H9 (cell line): ENCODE measurements at regions not wholly inside any gene's neighbourhood (a gene's known extent, or its start where the extent isn't known, plus 50 kb on each side); places are given as distances from the start of the nearest gene placed in this dataset.

Experiments used
- DNase-seq: peaks from one replicate; pipeline ENCODE4 v3.0.0-alpha.2; 2017
- H2AFZ ChIP-seq: one replicate; pipeline ENCODE4 v1.6.1; 2013; ENCODE audit warnings: mild to moderate bottlenecking, low read length, control low read depth, moderate library complexity
- H2AK5ac ChIP-seq: 2 replicates; pipeline ENCODE4 v1.6.1; 2013; ENCODE audit warnings: low read length, control low read depth, mixed read lengths; ENCODE audit not compliant: insufficient read length
- H2BK120ac ChIP-seq: one replicate; pipeline ENCODE4 v1.6.1; 2013; ENCODE audit warnings: low read depth, mild to moderate bottlenecking, low read length, control low read depth, inconsistent platforms; ENCODE audit not compliant: poor library complexity, severe bottlenecking
- H2BK12ac ChIP-seq: 2 replicates; pipeline ENCODE4 v1.6.1; 2013; ENCODE audit warnings: low read length, control low read depth, mixed read lengths, low read depth; ENCODE audit not compliant: insufficient read length
- H2BK15ac ChIP-seq: 2 replicates; pipeline ENCODE4 v1.6.1; 2013; ENCODE audit warnings: low read depth, low read length, control low read depth
- H2BK20ac ChIP-seq: one replicate; pipeline ENCODE4 v1.6.1; 2013; ENCODE audit warnings: low read depth, mild to moderate bottlenecking, low read length, control low read depth, inconsistent platforms; ENCODE audit not compliant: poor library complexity, severe bottlenecking
- H2BK5ac ChIP-seq: 2 replicates; pipeline ENCODE4 v1.6.1; 2013; ENCODE audit warnings: low read length, control low read depth, mixed read lengths; ENCODE audit not compliant: insufficient read length
- H3K14ac ChIP-seq: 2 replicates; pipeline ENCODE4 v1.6.1; 2013; ENCODE audit warnings: low read length, control low read depth; ENCODE audit not compliant: insufficient read depth
- H3K18ac ChIP-seq: 2 replicates; pipeline ENCODE4 v1.6.1; 2013; ENCODE audit warnings: low read depth, mild to moderate bottlenecking, mixed read lengths, low read length, control low read depth; ENCODE audit not compliant: insufficient read length
- H3K23ac ChIP-seq: 2 replicates; pipeline ENCODE4 v1.6.1; 2013; ENCODE audit warnings: low read length, control low read depth, mixed read lengths, low read depth; ENCODE audit not compliant: insufficient read length
- H3K23me2 ChIP-seq: 2 replicates; pipeline ENCODE4 v1.6.1; 2013; ENCODE audit warnings: low read depth, mild to moderate bottlenecking, mixed read lengths, low read length, control low read depth; ENCODE audit not compliant: insufficient read length, poor library complexity, severe bottlenecking
- H3K27ac ChIP-seq: 2 replicates; pipeline ENCODE4 v1.5.1; 2013; ENCODE audit warnings: low read length, control low read depth, mixed read lengths, low read depth; ENCODE audit not compliant: insufficient read length
- H3K27me3 ChIP-seq: 2 replicates; pipeline ENCODE4 v1.6.1; 2013; ENCODE audit warnings: low read length, control low read depth, inconsistent platforms; ENCODE audit not compliant: insufficient read depth
- H3K4ac ChIP-seq: 2 replicates; pipeline ENCODE4 v1.6.1; 2013; ENCODE audit warnings: low read depth, mild to moderate bottlenecking, control low read depth, inconsistent platforms, low read length, moderate library complexity
- H3K4me1 ChIP-seq: 2 replicates; pipeline ENCODE4 v1.6.1; 2013; ENCODE audit warnings: low read length, control low read depth, inconsistent platforms; ENCODE audit not compliant: insufficient read depth
- H3K4me2 ChIP-seq: 2 replicates; pipeline ENCODE4 v1.6.1; 2013; ENCODE audit warnings: low read length, control low read depth, mixed read lengths; ENCODE audit not compliant: insufficient read length, insufficient read depth
- H3K56ac ChIP-seq: 2 replicates; pipeline ENCODE4 v1.6.1; 2013; ENCODE audit warnings: low read depth, mild to moderate bottlenecking, mixed read lengths, low read length, control low read depth; ENCODE audit not compliant: insufficient read length
- H3K79me1 ChIP-seq: 2 replicates; pipeline ENCODE4 v1.6.1; 2013; ENCODE audit warnings: low read depth, mild to moderate bottlenecking, moderate library complexity, low read length, control low read depth, inconsistent platforms; ENCODE audit not compliant: insufficient read depth, poor library complexity, severe bottlenecking
- H3K79me2 ChIP-seq: 2 replicates; pipeline ENCODE4 v1.6.1; 2013; ENCODE audit warnings: low read length, control low read depth, inconsistent platforms; ENCODE audit not compliant: insufficient read depth
- H3K9ac ChIP-seq: 2 replicates; pipeline ENCODE4 v1.6.1; 2013; ENCODE audit warnings: low read length, control low read depth, mixed read lengths; ENCODE audit not compliant: insufficient read length; ENCODE audit errors: extremely low read depth
- H3K9me3 ChIP-seq: one replicate; pipeline ENCODE4 v1.6.1; 2013; ENCODE audit warnings: low read depth, low read length, inconsistent platforms; ENCODE audit not compliant: control insufficient read depth
- H3T11ph ChIP-seq: one replicate; pipeline ENCODE4 v1.6.1; 2013; ENCODE audit warnings: mild to moderate bottlenecking, low read length, control low read depth, inconsistent platforms
- H4K20me1 ChIP-seq: one replicate; pipeline ENCODE4 v1.6.1; 2013; ENCODE audit not compliant: control insufficient read depth, insufficient read length, insufficient read depth
- H4K5ac ChIP-seq: 2 replicates; pipeline ENCODE4 v1.6.1; 2013; ENCODE audit warnings: low read depth, mild to moderate bottlenecking, mixed read lengths, low read length, control low read depth; ENCODE audit not compliant: insufficient read length
- H4K8ac ChIP-seq: replicated peaks from 2 replicates; pipeline ENCODE4 v1.6.1; 2013; ENCODE audit warnings: low read length, control low read depth, mixed read lengths, low read depth; ENCODE audit not compliant: insufficient read length
- H4K91ac ChIP-seq: 2 replicates; pipeline ENCODE4 v1.6.1; 2013; ENCODE audit warnings: low read depth, mild to moderate bottlenecking, moderate library complexity, mixed read lengths, low read length, control low read depth; ENCODE audit not compliant: insufficient read length
- H3K27ac Mint-ChIP-seq, 3 experiments: 2 replicates in 2 of 3; 3 replicates in 1 of 3; pipeline ENCODE4 v1.8.0; 2020 to 2021; ENCODE audit warnings: mixed read lengths in 3 of 3, mild to moderate bottlenecking in 1 of 3, moderate library complexity in 1 of 3
- H3K27me3 Mint-ChIP-seq: 2 replicates; pipeline ENCODE4 v1.8.0; 2021; ENCODE audit warnings: low read depth, mild to moderate bottlenecking, moderate library complexity, mixed read lengths
- H3K36me3 Mint-ChIP-seq, 3 experiments: 2 replicates in 2 of 3; 3 replicates in 1 of 3; pipeline ENCODE4 v1.8.0; 2020 to 2021; ENCODE audit warnings: low read depth in 3 of 3, mixed read lengths in 3 of 3; ENCODE audit not compliant: insufficient read depth in 1 of 3
- H3K4me1 Mint-ChIP-seq, 2 experiments: 2 replicates each; pipeline ENCODE4 v1.8.0; 2020; ENCODE audit warnings: mixed read lengths in 2 of 2
- H3K4me3 Mint-ChIP-seq, 2 experiments: 2 replicates in 1 of 2; 3 replicates in 1 of 2; pipeline ENCODE4 v1.8.0; 2020 to 2021; ENCODE audit warnings: mild to moderate bottlenecking in 2 of 2, mixed read lengths in 2 of 2, moderate library complexity in 1 of 2
- H3K9me3 Mint-ChIP-seq, 2 experiments: 2 replicates in 1 of 2; 3 replicates in 1 of 2; pipeline ENCODE4 v1.8.0; 2020; ENCODE audit warnings: mild to moderate bottlenecking in 2 of 2, mixed read lengths in 2 of 2, moderate library complexity in 1 of 2
- WGBS: extraction: QIAGEN DNeasy Blood & Tissue Kit; methylation state at CpG from one replicate; pipeline ENCODE4 v1.1.7; 2013; ENCODE audit warnings: missing lambda C conversion rate, low lambda C conversion rate, mixed read lengths; ENCODE audit not compliant: insufficient read length; ENCODE audit errors: extremely low coverage; 5-methylcytosine and 5-hydroxymethylcytosine counted together
- TF ChIP-seq, protein P1 (sequence below): fragments of 200-600 bp; sonication (generic); conservative IDR thresholded peaks from 3 replicates; pipeline ENCODE4 v1.8.0; 2021; ENCODE audit warnings: antibody characterized with exemption, mild to moderate bottlenecking

DNA sequence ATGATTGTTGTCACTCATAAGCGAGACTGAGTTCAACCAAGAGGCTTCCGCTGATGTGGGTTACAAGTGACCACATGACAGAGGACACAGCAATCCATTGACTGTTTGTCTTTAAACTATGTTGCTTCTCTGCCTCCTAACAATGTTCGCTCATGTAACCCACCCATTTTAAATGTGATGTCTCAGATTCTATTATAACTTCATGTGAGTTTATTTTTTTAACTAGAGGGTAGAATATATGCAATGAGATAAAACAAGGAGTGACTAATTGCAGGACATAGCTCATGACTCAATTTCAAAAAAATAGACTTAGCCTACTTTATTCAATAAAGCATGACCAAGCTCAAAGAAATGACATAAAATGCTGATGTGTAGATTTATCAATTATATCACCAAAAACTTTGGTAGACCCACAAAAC lies 119.2 kb upstream of the SASH1 start:
- Histone ChIP-seq H3K27ac (no peak overlapping the region), H3K4me1 (peaks cover 3% of the 10 kb centered on the region; the same call in 1 of the 2 replicates), H2BK120ac (no peak overlapping the region), H3K79me1 (no peaks in the 10 kb centered on the region), H2BK20ac (no peak overlapping the region), H2AFZ (no peak overlapping the region), H3K79me2 (no peaks in the 10 kb centered on the region), H3K18ac (no peak overlapping the region), H4K20me1 (no peaks in the 10 kb centered on the region), H2BK5ac (no peak overlapping the region), H3K56ac (no peak overlapping the region), H3K14ac (no peak overlapping the region), H3K27me3 (no peaks in the 10 kb centered on the region), H4K5ac (no peak overlapping the region), H3K9me3 (no peaks in the 10 kb centered on the region), H3K23ac (no peak overlapping the region), H4K91ac (no peak overlapping the region), H4K8ac (no peak overlapping the region), H2BK15ac (no peak overlapping the region), H3K9ac (no peak overlapping the region), H3K23me2 (no peaks in the 10 kb centered on the region), H3K4me2 (no peak overlapping the region), H2AK5ac (no peak overlapping the region), H3K4ac (no peak overlapping the region), H2BK12ac (no peak overlapping the region), H3T11ph (no peak overlapping the region)
- Mint-ChIP-seq H3K27me3 (no peaks in the 10 kb centered on the region), H3K36me3 (no peaks in the 10 kb centered on the region), H3K9me3 (no peaks in the 10 kb centered on the region), H3K27ac (no peak overlapping the region), H3K4me3 (no peak overlapping the region), H3K4me1 (peaks cover 19 to 21% of the 10 kb centered on the region in 2 experiments)
- no peak for DNase-seq
- TF ChIP-seq, protein P1, sequence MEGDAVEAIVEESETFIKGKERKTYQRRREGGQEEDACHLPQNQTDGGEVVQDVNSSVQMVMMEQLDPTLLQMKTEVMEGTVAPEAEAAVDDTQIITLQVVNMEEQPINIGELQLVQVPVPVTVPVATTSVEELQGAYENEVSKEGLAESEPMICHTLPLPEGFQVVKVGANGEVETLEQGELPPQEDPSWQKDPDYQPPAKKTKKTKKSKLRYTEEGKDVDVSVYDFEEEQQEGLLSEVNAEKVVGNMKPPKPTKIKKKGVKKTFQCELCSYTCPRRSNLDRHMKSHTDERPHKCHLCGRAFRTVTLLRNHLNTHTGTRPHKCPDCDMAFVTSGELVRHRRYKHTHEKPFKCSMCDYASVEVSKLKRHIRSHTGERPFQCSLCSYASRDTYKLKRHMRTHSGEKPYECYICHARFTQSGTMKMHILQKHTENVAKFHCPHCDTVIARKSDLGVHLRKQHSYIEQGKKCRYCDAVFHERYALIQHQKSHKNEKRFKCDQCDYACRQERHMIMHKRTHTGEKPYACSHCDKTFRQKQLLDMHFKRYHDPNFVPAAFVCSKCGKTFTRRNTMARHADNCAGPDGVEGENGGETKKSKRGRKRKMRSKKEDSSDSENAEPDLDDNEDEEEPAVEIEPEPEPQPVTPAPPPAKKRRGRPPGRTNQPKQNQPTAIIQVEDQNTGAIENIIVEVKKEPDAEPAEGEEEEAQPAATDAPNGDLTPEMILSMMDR = no peak
- WGBS = no CpG with 5 or more reads among the region's 3 CpGs
